IPS-15b (cell line): ENCODE measurements at regions not wholly inside any gene's neighbourhood (a gene's known extent, or its start where the extent isn't known, plus 50 kb on each side); places are given as distances from the start of the nearest gene placed in this dataset.
"Not testable (repeated sequence)": the region's sequence is repeated elsewhere in the genome, so short reads cannot be mapped to it uniquely, and the experiment has no call there.

ENCODE experiments used
- H3K27me3 ChIP-seq: one replicate; pipeline ENCODE4 v1.6.1; 2013; ENCODE audit warnings: low read length; ENCODE audit not compliant: control insufficient read depth, insufficient read depth
- H3K36me3 ChIP-seq: one replicate; pipeline ENCODE4 v1.6.1; 2013; ENCODE audit warnings: low read length; ENCODE audit not compliant: control insufficient read depth, insufficient read depth
- H3K4me1 ChIP-seq: one replicate; pipeline ENCODE4 v1.6.1; 2013; ENCODE audit warnings: mild to moderate bottlenecking, low read length; ENCODE audit not compliant: control insufficient read depth, insufficient read depth
- H3K4me3 ChIP-seq: one replicate; pipeline ENCODE4 v1.5.1; 2013; ENCODE audit warnings: low read depth, low read length
- H3K9ac ChIP-seq: one replicate; pipeline ENCODE4 v1.6.1; 2013; ENCODE audit warnings: low read depth, mild to moderate bottlenecking, low read length
- H3K9me3 ChIP-seq: one replicate; pipeline ENCODE4 v1.6.1; 2013; ENCODE audit warnings: mild to moderate bottlenecking, low read length; ENCODE audit not compliant: control insufficient read depth, insufficient read depth

DNA sequence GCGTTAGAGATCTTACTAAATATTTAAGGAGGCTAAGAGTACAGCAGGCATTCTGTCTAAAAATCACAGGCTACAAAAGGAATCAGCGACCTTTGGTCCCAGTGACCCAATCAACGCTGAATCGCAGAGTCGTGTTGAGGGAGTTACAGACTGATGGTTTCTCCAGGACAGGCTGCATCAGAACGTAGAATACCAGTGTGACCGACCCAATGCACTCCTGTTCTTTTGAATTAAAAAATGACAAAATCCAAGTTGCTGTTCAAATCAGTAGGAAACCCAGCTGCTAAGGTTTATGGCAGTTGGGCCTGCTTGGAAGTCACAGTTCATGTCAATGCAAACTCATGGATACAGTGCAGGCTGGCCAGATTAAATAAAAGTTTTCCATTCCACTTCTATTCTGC lies 155.8 kb upstream of the AFDN start:
- Histone ChIP-seq H3K4me3 (no peak overlapping the region), H3K9ac (no peak overlapping the region), H3K9me3 (no peaks in the 10 kb centered on the region), H3K36me3 (no peaks in the 10 kb centered on the region), H3K4me1 (no peaks in the 10 kb centered on the region), H3K27me3 (no peaks in the 10 kb centered on the region)

DNA sequence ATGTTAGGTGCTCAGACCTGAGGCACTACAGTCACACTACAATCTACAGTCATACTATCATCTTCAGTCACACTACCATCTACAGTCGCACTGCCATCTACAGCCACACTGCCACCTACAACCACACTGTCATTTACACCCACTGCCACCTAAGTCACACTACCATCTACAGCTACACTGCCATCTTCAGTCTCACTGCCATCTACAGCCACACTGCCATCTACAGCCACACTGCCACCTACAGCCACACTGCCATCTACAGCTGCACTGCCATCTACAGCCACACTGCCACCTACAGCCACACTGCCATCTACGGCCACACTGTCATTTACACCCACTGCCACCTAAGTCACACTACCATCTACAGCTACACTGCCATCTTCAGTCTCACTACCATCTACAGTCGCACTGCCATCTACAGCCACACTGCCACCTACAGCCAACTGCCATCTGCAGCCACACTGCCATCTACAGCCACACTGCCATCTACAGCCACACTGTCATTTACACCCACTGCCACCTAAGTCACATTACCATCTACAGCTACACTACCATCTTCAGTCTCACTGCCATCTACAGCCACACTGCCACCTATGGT lies 155.2 kb upstream of the AFDN start:
- not testable (repeated sequence) for H3K4me1 ChIP-seq, H3K4me3 ChIP-seq, H3K9me3 ChIP-seq, H3K27me3 ChIP-seq, H3K36me3 ChIP-seq, H3K9ac ChIP-seq

DNA sequence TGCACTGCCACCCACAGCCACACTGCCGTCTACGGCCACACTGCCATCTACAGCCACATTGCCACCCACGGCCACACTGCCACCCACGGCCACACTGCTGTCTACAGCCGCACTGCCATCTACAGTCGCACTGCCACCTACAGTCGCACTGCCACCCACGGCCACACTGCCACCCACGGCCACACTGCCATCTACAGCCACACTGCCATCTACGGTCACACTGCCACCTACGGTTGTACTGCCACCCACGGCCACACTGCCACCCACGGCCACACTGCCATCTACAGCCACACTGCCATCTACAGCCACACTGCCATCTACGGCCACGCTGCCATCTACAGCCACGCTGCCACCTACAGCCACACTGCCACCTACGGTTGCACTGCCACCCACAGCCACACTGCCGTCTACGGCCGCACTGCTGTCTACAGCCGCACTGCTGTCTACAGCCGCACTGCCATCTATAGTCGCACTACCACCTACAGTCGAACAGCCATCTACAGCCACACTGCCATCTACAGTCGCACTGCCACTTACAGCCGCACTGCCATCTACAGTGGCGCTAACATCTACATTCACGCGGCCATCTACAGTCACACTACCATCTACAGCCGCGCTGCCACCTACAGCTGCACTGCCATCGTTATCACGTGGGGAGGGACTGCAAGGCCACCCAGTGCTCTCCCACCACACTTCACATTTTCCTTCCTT lies 154.6 kb upstream of the AFDN start:
- Histone ChIP-seq H3K4me1 (peaks cover 2% of the 10 kb centered on the region), H3K36me3 (no peaks in the 10 kb centered on the region), H3K27me3 (no peaks in the 10 kb centered on the region), H3K9ac (no peak overlapping the region), H3K9me3 (no peaks in the 10 kb centered on the region), H3K4me3 (no peak overlapping the region)

DNA sequence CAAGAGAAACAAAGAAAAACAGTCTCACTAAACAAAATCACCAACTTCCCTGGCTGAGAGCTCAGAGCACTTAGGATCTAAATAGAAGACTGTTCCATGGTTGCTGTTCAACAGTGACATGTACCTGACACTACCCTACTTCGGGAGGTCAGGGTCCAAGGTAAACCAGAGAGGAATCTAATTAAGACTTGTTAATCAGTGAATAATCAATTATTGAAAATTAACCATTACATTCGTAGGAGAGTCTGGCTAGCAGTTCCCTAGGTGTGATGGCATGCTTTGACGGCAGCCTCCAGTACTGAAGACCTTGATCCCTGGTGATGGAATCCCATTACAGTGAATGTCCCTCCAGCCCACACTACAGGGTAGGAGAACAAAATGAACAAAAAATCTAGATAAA lies 154.0 kb upstream of the AFDN start:
- H3K4me1 ChIP-seq, result peaks cover 8% of the 10 kb centered on the region
- no peak overlapping the region for H3K9ac ChIP-seq
- no peak overlapping the region for H3K4me3 ChIP-seq
- no peaks in the 10 kb centered on the region for H3K36me3 ChIP-seq
- H3K9me3 ChIP-seq, result no peaks in the 10 kb centered on the region
- peaks cover 3% of the 10 kb centered on the region for H3K27me3 ChIP-seq

DNA sequence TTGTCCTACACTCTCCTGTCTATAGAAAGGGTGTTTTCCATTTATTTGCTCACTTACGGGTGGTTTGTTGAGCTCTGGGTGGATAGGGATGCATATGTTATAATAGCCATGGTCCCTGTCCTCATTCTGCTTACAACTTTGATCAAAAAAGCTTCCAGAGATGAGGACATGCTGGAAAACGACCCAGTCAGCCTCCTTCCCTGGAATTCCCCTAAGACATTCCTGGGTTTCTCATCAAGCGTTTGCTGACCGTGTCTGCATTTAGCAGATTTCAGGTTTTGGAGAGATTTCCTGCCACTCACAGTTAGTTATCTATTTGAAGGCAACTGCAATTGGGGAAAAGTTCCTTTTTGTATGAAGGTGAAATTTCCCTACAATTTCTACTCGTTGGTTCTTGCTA lies 152.8 kb upstream of the AFDN start:
- Histone ChIP-seq H3K9me3 (no peaks in the 10 kb centered on the region), H3K9ac (no peak overlapping the region), H3K36me3 (no peaks in the 10 kb centered on the region), H3K4me3 (no peak overlapping the region), H3K4me1 (peaks cover 11% of the 10 kb centered on the region), H3K27me3 (peaks cover 4% of the 10 kb centered on the region)

DNA sequence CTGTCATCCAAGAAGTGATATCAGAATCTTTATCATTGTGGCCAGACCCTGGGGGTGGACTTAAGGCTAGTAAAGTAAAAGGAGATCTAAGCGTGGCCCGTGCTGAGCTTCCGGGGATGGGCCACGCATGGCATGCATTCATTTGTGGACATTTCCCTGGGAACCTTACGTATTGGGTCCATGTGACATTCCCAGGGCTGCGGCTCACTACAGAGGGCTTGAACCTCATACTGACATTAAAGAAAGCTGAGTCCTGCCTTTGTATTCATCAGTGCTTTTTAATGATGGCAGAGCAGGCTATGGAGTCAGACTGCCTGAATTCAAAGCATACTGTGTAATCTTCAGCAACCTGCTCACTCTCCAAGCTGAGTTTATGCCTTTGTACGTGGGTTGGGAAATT lies 152.2 kb upstream of the AFDN start:
- Histone ChIP-seq H3K36me3 (no peaks in the 10 kb centered on the region), H3K9me3 (no peaks in the 10 kb centered on the region), H3K4me1 (peaks cover 14% of the 10 kb centered on the region), H3K4me3 (no peak overlapping the region), H3K9ac (no peak overlapping the region), H3K27me3 (peaks cover 7% of the 10 kb centered on the region)

DNA sequence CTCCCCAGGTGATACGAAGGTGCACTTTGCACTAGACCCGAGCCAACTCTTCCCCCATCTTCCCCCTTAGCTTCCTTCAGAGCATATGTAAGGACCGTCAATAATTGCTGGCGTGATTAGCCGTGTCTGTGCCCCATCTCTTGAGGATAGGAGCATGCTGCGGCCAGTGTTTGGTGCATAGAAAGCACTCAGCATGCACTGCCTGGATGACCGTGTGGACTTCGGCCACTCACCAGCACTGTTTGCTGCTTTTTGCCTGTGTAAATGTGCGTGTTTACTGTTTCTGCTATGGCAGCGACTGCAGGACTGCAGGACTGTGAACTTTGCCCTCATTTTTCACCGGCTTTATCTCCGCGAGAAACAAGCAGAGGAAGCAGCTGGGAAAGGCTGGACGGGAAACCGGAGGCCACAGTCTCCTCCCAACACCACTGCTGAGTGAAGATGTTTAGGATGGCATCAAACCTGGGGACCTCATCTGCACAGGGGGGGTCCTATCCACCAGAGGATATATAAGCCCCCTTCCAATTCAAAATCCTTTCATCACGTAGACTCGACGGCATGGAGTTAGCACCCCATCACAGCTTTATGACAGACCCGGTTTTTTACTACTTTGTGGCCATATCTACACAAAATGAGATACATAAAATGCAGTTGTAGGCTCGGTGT lies 150.6 kb upstream of the AFDN start:
- no peaks in the 10 kb centered on the region for H3K36me3 ChIP-seq
- peaks cover 19% of the 10 kb centered on the region for H3K27me3 ChIP-seq
- H3K9ac ChIP-seq, result no peak overlapping the region
- H3K9me3 ChIP-seq, result no peaks in the 10 kb centered on the region
- peaks cover 15% of the 10 kb centered on the region for H3K4me1 ChIP-seq
- H3K4me3 ChIP-seq, result no peak overlapping the region

DNA sequence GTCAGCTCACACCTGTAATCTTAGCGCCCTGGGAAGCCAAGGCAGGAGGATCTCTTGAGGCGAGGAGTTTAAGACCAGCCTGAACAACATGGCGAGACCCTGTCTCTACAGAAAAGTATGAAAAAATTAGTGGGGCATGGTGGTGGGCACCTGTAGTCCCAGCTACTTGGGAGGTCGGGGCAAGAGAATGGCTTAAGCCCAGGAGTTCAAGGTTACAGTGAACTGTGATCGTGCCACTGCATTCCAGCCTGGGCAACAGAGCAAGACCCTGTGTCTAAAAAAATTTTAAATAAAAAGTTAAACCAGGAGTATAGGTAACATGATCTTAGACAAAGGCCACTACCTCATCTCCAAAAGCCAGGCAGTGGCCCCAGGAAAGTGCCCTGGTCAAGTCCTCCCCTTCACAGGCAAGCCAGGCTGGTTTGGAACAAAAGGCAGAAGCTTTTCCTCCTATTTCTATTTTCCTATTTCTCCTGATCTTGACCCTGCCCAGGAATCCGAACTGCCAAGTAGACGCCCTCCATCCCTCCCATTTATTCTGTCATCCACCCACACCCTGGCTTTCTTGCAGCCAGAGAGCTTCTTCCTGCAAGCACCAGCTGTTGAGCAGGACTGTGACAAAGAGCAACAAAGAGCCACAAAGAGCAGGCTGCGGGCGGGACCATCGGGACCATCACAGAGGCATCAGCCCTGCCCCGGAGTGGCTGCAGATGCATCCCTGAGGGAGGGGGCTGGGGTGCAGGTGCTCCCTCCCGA lies 149.9 kb upstream of the AFDN start:
- no peaks in the 10 kb centered on the region for H3K36me3 ChIP-seq
- peaks cover 19% of the 10 kb centered on the region for H3K27me3 ChIP-seq
- no peaks in the 10 kb centered on the region for H3K9me3 ChIP-seq
- no peak overlapping the region for H3K9ac ChIP-seq
- H3K4me1 ChIP-seq, result peaks cover 15% of the 10 kb centered on the region
- H3K4me3 ChIP-seq, result no peak overlapping the region

DNA sequence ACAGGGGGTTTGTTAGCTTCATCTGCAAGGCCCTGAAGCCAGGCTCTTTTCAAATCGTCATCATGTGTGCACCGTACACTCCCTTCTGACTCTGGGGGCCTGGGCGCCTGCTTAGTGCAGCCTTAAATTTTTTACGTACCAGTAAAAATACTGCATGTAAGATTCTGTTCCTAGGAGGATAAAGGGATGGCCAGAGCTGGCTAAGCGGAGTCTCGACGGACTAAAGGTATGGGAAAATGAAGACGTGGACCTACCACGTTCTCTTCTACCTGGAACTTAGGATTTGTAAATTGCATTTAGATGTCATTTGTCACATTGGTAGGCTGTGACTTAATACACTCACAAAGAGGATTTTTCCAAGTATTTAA lies 149.3 kb upstream of the AFDN start:
- H3K36me3 ChIP-seq, result no peaks in the 10 kb centered on the region
- H3K27me3 ChIP-seq, result peaks cover 19% of the 10 kb centered on the region
- peak overlapping the region; percentile 66 for H3K4me3 ChIP-seq
- H3K4me1 ChIP-seq, result peaks cover 15% of the 10 kb centered on the region
- no peaks in the 10 kb centered on the region for H3K9me3 ChIP-seq
- no peak overlapping the region for H3K9ac ChIP-seq

DNA sequence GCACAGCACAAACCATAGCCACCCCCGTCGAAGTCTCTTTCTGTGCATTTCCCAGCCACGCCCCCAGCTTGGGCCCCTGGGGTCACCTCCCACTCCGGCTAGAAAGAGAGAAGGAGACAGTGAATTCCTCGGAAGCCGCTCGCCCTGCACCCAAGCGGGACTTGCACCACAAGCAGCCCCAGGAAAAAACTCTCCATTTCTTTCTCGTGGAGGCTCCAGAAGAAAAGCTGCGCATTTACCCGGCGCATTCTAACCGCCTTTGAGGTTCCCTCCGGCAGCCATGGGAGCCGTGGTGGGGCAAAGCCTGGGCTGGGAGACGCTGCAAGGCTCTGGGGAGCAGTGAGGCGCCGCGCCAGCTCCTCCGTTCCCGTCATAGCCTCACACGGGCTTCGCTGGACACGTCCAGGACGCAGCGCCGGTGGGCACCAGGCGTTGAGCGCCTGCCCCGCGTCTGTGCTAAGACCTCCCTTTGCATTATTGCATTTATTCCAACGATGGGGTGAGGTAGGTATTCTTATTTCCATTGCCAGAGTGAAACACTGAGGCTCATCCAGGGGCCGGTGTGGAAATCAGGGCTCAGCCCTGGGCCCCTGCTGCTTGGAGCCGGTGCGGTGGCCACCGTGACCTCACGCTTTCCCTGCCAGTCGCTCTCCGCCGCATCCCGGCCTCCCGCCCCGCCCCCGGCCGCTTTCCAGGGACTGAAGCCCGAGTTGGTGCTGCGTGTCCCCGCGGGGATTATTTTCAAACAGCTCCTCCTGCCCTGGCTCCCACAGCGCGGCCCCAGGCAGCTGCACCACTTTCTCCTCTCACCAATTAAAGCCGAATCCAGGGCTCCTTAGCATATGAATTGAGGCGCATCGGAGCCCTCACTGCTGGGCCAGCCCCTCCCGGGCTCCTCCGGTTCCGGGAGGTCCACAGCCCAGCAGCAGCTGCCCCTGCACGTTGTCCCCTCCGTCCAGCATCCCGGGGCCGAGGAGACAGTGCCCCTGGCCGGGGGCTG lies 148.3 kb upstream of the AFDN start:
- no peaks in the 10 kb centered on the region for H3K36me3 ChIP-seq
- peaks cover 19% of the 10 kb centered on the region for H3K27me3 ChIP-seq
- H3K9ac ChIP-seq, result peak overlapping the region; percentile 58
- H3K4me1 ChIP-seq, result peaks cover 15% of the 10 kb centered on the region
- H3K4me3 ChIP-seq, result peak overlapping the region; percentile 66
- H3K9me3 ChIP-seq, result no peaks in the 10 kb centered on the region
